Adrenal gland (tissue), 9 donors: ENCODE measurements at regions not wholly inside any gene's neighbourhood (a gene's known extent, or its start where the extent isn't known, plus 50 kb on each side); places are given as distances from the start of the nearest gene placed in this dataset.

Source experiments
- DNase-seq, 7 donors: peaks; one replicate each; pipeline ENCODE4 v3.0.0-alpha.2; 2019 to 2020
- H3K27ac ChIP-seq, 5 donors: fragments of 200-600 bp; sonication (generic) in 4 of 5; 1 replicate in 3 of 5; 2 replicates in 2 of 5; pipeline versions ENCODE4 v1.5.1 to v1.8.0; 2016 to 2020; ENCODE audit warnings: mild to moderate bottlenecking in 1 of 5
- H3K27me3 ChIP-seq: fragments of 200-600 bp; 2 replicates; pipeline ENCODE4 v1.8.0; 2021
- H3K36me3 ChIP-seq, 2 donors: fragments of 200-600 bp; replicated peaks in 1 of 2; 1 replicate in 1 of 2; 2 replicates in 1 of 2; pipeline versions ENCODE4 v1.5.1 to v1.8.0; 2018 to 2022
- H3K4me1 ChIP-seq, 2 donors: fragments of 200-600 bp; replicated peaks in 1 of 2; 1 replicate in 1 of 2; 2 replicates in 1 of 2; pipeline versions ENCODE4 v1.5.1 to v1.8.0; 2018 to 2021
- H3K4me3 ChIP-seq, 4 donors: fragments of 200-600 bp; sonication (generic) in 3 of 4; one replicate each; pipeline ENCODE4 v1.5.1; 2016 to 2018
- H3K9me3 ChIP-seq, 3 donors: fragments of 200-600 bp; sonication (generic) in 1 of 3; replicated peaks in 1 of 3; 1 replicate in 2 of 3; 2 replicates in 1 of 3; pipeline versions ENCODE4 v1.5.1 to v1.8.0; 2016 to 2021
- CTCF ChIP-seq, 6 experiments: fragments of 450-650 bp in 4 of 6; fragments of 200-600 bp in 2 of 6; sonication (generic) in 1 of 6; IDR thresholded peaks; 1 replicate in 5 of 6; 2 replicates in 1 of 6; pipeline versions ENCODE4 v1.5.1 to v1.8.0; 2016 to 2021; ENCODE audit warnings: antibody characterized with exemption in 6 of 6, mild to moderate bottlenecking in 2 of 6, moderate library complexity in 1 of 6
- POLR2A ChIP-seq, 2 donors: fragments of 450-650 bp; IDR thresholded peaks; one replicate each; pipeline ENCODE4 v1.6.1; 2017; ENCODE audit warnings: antibody characterized with exemption in 2 of 2, mild to moderate bottlenecking in 2 of 2, moderate library complexity in 1 of 2
- WGBS, 4 donors: extraction: QIAGEN DNeasy Blood & Tissue Kit in 2 of 4; methylation state at CpG; one replicate each; pipeline versions ENCODE4 v1.1.5 to v1.1.7; 2013 to 2017; 5-methylcytosine and 5-hydroxymethylcytosine counted together
- intact Hi-C, 2 donors: fragments of 100-400 bp; cut with DNase I; formaldehyde crosslinking; loops; one replicate each; pipeline versions ENCODE4 v1.14.1 to v1.15.0; 2022 to 2023
- donor health status: healthy with polysubstance abuse.
- donor health status: Bipolar disorder and iron deficiency.
- donor health status: DM: yes; HTN: yes; CAD: no.
- donor health status: DM: no; HTN: no; CAD: no.
- donor health status: DM: no; HTN: no; CAD: no.

DNA sequence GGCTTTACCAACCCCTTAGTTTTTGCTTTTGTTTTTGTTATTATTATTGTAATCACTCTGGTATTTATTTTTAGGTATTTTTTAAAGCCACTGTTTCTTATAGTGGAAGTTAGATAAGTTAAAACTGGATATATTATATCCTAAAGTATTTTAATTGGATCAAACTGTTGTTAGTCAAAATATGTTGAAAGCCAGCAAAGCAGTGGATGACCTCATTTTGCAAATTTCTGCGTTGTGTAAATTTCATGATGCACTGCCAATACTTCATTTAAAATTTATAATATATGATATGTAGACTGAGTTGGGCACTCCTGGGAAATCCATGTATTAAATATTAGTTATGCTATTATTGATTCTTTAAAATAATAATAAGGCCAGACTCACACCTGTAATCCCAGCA is 661.7 kb upstream of the NRXN1 start:
- no peak for DNase-seq
- no peaks in the 10 kb centered on the region for H3K36me3 ChIP-seq
- 64 to 75% (median 68%) methylated on average over 1 of the region's 1 CpG for WGBS, 4 donors
- TF ChIP-seq POLR2A (IDR thresholded peaks at IDR 0.05) (no peak), CTCF (IDR thresholded peaks at IDR 0.05) (no peak)
- no peaks in the 10 kb centered on the region for H3K9me3 ChIP-seq
- H3K4me3 ChIP-seq, result no peak overlapping the region
- no peaks in the 10 kb centered on the region for H3K4me1 ChIP-seq
- H3K27me3 ChIP-seq, result no peaks in the 10 kb centered on the region
- intact Hi-C loops, result no loop called here
- H3K27ac ChIP-seq, result no peak overlapping the region

GRCh38 chr2:51681854-51682253 is 649.9 kb upstream of the NRXN1 start:
- intact Hi-C loops, result no loop called here
- H3K27ac ChIP-seq, result no peak overlapping the region
- no peaks in the 10 kb centered on the region for H3K4me1 ChIP-seq
- no peak overlapping the region for H3K4me3 ChIP-seq
- H3K9me3 ChIP-seq, result peaks cover 0 to 12% (median 0%) of the 10 kb centered on the region in 3 donors
- TF ChIP-seq CTCF (IDR thresholded peaks at IDR 0.05), result no peak
- no peak for DNase-seq
- WGBS, 4 donors, result 71 to 84% (median 80%) methylated on average over 2 of the region's 2 CpGs
- H3K27me3 ChIP-seq, result no peaks in the 10 kb centered on the region
- no peaks in the 10 kb centered on the region for H3K36me3 ChIP-seq

DNA sequence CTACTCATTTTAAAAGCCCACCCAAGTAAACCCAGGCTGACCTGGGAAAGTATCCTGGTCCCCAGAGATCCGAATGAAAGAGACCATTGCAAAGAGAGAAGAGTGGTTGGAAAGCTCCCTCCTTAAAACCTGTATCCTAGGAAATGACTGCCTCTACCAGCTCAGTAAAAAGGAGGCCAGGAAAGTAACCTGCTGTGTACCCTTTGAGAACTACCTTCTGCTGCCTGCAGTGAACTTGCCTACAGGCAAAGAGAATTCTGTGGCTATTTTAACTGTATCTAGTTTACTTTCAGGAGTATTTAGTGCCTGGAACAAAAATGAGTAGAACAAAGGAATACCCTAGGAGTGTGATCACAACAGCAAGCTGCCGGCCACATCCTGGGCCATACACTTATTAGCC is 641.7 kb upstream of the NRXN1 start:
- Histone ChIP-seq H3K4me1 (no peaks in the 10 kb centered on the region), H3K9me3 (no peaks in the 10 kb centered on the region), H3K4me3 (no peak overlapping the region), H3K36me3 (no peaks in the 10 kb centered on the region), H3K27me3 (no peaks in the 10 kb centered on the region), H3K27ac (no peak overlapping the region)
- WGBS, 4 donors, result 32 to 45% (median 37%) methylated on average over 2 of the region's 2 CpGs
- no peak for DNase-seq
- intact Hi-C loops, result no loop called here
- no peak for TF ChIP-seq POLR2A (IDR thresholded peaks at IDR 0.05)
- no peak for TF ChIP-seq CTCF (IDR thresholded peaks at IDR 0.05)

- Histone ChIP-seq H3K36me3 (no peaks in the 10 kb centered on the region), H3K9me3 (no peaks in the 10 kb centered on the region), H3K4me3 (no peak overlapping the region), H3K27ac (no peak overlapping the region), H3K27me3 (no peaks in the 10 kb centered on the region), H3K4me1 (no peaks in the 10 kb centered on the region)
- no peak for TF ChIP-seq CTCF (IDR thresholded peaks at IDR 0.05)
- TF ChIP-seq POLR2A (IDR thresholded peaks at IDR 0.05), result no peak
- WGBS, 4 donors, result 17 to 31% (median 27%) methylated on average over 1 of the region's 1 CpG
- DNase-seq, result no peak
- intact Hi-C loops, result no loop called here
These were observed 635.7 kb upstream of the NRXN1 start for GRCh38 chr2:51667679-51668078.
